H1 (cell line): ENCODE measurements at regions not wholly inside any gene's neighbourhood (a gene's known extent, or its start where the extent isn't known, plus 50 kb on each side); places are given as distances from the start of the nearest gene placed in this dataset.
"Not testable (repeated sequence)": the region's sequence is repeated elsewhere in the genome, so short reads cannot be mapped to it uniquely, and the experiment has no call there.

Experiments
- EP300 ChIP-seq, 2 experiments: IDR thresholded peaks; 1 replicate in 1 of 2; 2 replicates in 1 of 2; pipeline ENCODE4 v1.6.1; 2011 to 2012; ENCODE audit warnings: low read depth in 2 of 2, low read length in 2 of 2, mild to moderate bottlenecking in 2 of 2, borderline replicate concordance in 1 of 2, inconsistent platforms in 1 of 2, moderate library complexity in 1 of 2
- HDAC2 ChIP-seq, 2 experiments: fragments of 300-600 bp in 1 of 2; sonication (generic) in 1 of 2; IDR thresholded peaks; 2 replicates each; pipeline ENCODE4 v1.6.1; 2011 to 2012; ENCODE audit warnings: low read depth in 2 of 2, low read length in 2 of 2, mild to moderate bottlenecking in 2 of 2, moderate library complexity in 2 of 2, borderline replicate concordance in 1 of 2, inconsistent platforms in 1 of 2
- KDM1A ChIP-seq: fragments of 200-600, 300-600 bp; sonication (generic); IDR thresholded peaks from 2 replicates; pipeline ENCODE4 v1.7.1; 2016; ENCODE audit warnings: mild to moderate bottlenecking, low read length, borderline replicate concordance
- NRF1 ChIP-seq: IDR thresholded peaks from 2 replicates; pipeline ENCODE4 v1.6.1; 2011; ENCODE audit warnings: mild to moderate bottlenecking, low read depth, low read length, improper control_type of control experiment
- PHF8 ChIP-seq: fragments of 200-600 bp; sonication (generic); conservative IDR thresholded peaks from 2 replicates; pipeline ENCODE4 v1.7.1; 2012; ENCODE audit warnings: low read depth, mild to moderate bottlenecking, inconsistent platforms, low read length, moderate library complexity
- POLR2A ChIP-seq, 2 experiments: IDR thresholded peaks; 1 replicate in 1 of 2; 2 replicates in 1 of 2; pipeline ENCODE4 v1.6.1; 2011; ENCODE audit warnings: low read depth in 2 of 2, low read length in 2 of 2, mild to moderate bottlenecking in 2 of 2; ENCODE audit errors: control extremely low read depth in 1 of 2
- SIX5 ChIP-seq: IDR thresholded peaks from 2 replicates; pipeline ENCODE4 v1.6.1; 2011; ENCODE audit warnings: mild to moderate bottlenecking, low read depth, low read length
- TF ChIP-seq, protein P1 (sequence below): fragments of 300-600 bp; sonication (generic); IDR thresholded peaks from 2 replicates; pipeline ENCODE4 v1.7.1; 2012; ENCODE audit warnings: low read length, moderate library complexity, mild to moderate bottlenecking, inconsistent platforms; ENCODE audit not compliant: insufficient replicate concordance
- TF ChIP-seq, protein P2 (sequence below), 3 experiments: IDR thresholded peaks; 1 replicate in 2 of 3; 2 replicates in 1 of 3; pipeline versions ENCODE4 v1.5.1 to v1.6.1; 2011; ENCODE audit warnings: low read length in 3 of 3, mild to moderate bottlenecking in 3 of 3, inconsistent platforms in 2 of 3, low read depth in 1 of 3, moderate library complexity in 1 of 3; ENCODE audit not compliant: insufficient read depth in 1 of 3; ENCODE audit errors: control extremely low read depth in 1 of 3
- TF ChIP-seq, protein P3 (sequence below): IDR thresholded peaks from 2 replicates; pipeline ENCODE4 v1.6.1; 2011; ENCODE audit warnings: low read length, improper control_type of control experiment

DNA sequence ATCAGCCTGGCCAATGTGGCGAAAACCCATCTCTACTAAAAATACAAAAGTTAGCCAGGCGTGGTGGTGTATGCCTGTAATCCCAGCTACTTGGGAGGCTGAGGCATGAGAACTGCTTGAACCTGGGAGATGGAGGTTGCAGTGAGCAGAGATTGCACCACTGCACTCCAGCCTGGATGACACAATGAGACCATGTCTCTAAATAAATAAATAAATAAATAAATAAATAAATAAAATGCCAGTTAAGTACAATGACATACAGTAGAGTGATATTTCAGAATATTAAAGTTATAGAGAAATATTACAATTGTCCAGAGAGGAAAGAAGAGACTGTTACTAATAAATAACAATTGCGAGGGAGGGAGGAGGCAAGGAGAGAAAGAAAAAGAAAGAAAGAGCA, 199.8 kb upstream of the NREP start:
- not testable (repeated sequence) for TF ChIP-seq HDAC2 (IDR thresholded peaks at IDR 0.05; ENCODE audit: borderline replicate concordance in 1 of 2, low read depth in 2 of 2, low read length in 2 of 2); SIX5; POLR2A (IDR thresholded peaks at IDR 0.05; ENCODE audit: control extremely low read depth in 1 of 2, low read depth in 2 of 2, low read length in 2 of 2); NRF1; EP300 (IDR thresholded peaks at IDR 0.05; ENCODE audit: borderline replicate concordance in 1 of 2, low read depth in 2 of 2, low read length in 2 of 2); PHF8; KDM1A
- TF ChIP-seq, protein P1, sequence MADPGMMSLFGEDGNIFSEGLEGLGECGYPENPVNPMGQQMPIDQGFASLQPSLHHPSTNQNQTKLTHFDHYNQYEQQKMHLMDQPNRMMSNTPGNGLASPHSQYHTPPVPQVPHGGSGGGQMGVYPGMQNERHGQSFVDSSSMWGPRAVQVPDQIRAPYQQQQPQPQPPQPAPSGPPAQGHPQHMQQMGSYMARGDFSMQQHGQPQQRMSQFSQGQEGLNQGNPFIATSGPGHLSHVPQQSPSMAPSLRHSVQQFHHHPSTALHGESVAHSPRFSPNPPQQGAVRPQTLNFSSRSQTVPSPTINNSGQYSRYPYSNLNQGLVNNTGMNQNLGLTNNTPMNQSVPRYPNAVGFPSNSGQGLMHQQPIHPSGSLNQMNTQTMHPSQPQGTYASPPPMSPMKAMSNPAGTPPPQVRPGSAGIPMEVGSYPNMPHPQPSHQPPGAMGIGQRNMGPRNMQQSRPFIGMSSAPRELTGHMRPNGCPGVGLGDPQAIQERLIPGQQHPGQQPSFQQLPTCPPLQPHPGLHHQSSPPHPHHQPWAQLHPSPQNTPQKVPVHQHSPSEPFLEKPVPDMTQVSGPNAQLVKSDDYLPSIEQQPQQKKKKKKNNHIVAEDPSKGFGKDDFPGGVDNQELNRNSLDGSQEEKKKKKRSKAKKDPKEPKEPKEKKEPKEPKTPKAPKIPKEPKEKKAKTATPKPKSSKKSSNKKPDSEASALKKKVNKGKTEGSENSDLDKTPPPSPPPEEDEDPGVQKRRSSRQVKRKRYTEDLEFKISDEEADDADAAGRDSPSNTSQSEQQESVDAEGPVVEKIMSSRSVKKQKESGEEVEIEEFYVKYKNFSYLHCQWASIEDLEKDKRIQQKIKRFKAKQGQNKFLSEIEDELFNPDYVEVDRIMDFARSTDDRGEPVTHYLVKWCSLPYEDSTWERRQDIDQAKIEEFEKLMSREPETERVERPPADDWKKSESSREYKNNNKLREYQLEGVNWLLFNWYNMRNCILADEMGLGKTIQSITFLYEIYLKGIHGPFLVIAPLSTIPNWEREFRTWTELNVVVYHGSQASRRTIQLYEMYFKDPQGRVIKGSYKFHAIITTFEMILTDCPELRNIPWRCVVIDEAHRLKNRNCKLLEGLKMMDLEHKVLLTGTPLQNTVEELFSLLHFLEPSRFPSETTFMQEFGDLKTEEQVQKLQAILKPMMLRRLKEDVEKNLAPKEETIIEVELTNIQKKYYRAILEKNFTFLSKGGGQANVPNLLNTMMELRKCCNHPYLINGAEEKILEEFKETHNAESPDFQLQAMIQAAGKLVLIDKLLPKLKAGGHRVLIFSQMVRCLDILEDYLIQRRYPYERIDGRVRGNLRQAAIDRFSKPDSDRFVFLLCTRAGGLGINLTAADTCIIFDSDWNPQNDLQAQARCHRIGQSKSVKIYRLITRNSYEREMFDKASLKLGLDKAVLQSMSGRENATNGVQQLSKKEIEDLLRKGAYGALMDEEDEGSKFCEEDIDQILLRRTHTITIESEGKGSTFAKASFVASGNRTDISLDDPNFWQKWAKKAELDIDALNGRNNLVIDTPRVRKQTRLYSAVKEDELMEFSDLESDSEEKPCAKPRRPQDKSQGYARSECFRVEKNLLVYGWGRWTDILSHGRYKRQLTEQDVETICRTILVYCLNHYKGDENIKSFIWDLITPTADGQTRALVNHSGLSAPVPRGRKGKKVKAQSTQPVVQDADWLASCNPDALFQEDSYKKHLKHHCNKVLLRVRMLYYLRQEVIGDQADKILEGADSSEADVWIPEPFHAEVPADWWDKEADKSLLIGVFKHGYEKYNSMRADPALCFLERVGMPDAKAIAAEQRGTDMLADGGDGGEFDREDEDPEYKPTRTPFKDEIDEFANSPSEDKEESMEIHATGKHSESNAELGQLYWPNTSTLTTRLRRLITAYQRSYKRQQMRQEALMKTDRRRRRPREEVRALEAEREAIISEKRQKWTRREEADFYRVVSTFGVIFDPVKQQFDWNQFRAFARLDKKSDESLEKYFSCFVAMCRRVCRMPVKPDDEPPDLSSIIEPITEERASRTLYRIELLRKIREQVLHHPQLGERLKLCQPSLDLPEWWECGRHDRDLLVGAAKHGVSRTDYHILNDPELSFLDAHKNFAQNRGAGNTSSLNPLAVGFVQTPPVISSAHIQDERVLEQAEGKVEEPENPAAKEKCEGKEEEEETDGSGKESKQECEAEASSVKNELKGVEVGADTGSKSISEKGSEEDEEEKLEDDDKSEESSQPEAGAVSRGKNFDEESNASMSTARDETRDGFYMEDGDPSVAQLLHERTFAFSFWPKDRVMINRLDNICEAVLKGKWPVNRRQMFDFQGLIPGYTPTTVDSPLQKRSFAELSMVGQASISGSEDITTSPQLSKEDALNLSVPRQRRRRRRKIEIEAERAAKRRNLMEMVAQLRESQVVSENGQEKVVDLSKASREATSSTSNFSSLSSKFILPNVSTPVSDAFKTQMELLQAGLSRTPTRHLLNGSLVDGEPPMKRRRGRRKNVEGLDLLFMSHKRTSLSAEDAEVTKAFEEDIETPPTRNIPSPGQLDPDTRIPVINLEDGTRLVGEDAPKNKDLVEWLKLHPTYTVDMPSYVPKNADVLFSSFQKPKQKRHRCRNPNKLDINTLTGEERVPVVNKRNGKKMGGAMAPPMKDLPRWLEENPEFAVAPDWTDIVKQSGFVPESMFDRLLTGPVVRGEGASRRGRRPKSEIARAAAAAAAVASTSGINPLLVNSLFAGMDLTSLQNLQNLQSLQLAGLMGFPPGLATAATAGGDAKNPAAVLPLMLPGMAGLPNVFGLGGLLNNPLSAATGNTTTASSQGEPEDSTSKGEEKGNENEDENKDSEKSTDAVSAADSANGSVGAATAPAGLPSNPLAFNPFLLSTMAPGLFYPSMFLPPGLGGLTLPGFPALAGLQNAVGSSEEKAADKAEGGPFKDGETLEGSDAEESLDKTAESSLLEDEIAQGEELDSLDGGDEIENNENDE: not testable (repeated sequence)
- TF ChIP-seq, protein P2, sequence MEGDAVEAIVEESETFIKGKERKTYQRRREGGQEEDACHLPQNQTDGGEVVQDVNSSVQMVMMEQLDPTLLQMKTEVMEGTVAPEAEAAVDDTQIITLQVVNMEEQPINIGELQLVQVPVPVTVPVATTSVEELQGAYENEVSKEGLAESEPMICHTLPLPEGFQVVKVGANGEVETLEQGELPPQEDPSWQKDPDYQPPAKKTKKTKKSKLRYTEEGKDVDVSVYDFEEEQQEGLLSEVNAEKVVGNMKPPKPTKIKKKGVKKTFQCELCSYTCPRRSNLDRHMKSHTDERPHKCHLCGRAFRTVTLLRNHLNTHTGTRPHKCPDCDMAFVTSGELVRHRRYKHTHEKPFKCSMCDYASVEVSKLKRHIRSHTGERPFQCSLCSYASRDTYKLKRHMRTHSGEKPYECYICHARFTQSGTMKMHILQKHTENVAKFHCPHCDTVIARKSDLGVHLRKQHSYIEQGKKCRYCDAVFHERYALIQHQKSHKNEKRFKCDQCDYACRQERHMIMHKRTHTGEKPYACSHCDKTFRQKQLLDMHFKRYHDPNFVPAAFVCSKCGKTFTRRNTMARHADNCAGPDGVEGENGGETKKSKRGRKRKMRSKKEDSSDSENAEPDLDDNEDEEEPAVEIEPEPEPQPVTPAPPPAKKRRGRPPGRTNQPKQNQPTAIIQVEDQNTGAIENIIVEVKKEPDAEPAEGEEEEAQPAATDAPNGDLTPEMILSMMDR (IDR thresholded peaks at IDR 0.05; ENCODE audit: control extremely low read depth in 1 of 3, insufficient read depth in 1 of 3, low read depth in 1 of 3, low read length in 3 of 3): not testable (repeated sequence)
- TF ChIP-seq, protein P3, sequence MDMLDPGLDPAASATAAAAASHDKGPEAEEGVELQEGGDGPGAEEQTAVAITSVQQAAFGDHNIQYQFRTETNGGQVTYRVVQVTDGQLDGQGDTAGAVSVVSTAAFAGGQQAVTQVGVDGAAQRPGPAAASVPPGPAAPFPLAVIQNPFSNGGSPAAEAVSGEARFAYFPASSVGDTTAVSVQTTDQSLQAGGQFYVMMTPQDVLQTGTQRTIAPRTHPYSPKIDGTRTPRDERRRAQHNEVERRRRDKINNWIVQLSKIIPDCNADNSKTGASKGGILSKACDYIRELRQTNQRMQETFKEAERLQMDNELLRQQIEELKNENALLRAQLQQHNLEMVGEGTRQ: not testable (repeated sequence)
